ENCODE measurements at regions not wholly inside any gene's neighbourhood (a gene's known extent, or its start where the extent isn't known, plus 50 kb on each side); places are given as distances from the start of the nearest gene placed in this dataset.

DNA sequence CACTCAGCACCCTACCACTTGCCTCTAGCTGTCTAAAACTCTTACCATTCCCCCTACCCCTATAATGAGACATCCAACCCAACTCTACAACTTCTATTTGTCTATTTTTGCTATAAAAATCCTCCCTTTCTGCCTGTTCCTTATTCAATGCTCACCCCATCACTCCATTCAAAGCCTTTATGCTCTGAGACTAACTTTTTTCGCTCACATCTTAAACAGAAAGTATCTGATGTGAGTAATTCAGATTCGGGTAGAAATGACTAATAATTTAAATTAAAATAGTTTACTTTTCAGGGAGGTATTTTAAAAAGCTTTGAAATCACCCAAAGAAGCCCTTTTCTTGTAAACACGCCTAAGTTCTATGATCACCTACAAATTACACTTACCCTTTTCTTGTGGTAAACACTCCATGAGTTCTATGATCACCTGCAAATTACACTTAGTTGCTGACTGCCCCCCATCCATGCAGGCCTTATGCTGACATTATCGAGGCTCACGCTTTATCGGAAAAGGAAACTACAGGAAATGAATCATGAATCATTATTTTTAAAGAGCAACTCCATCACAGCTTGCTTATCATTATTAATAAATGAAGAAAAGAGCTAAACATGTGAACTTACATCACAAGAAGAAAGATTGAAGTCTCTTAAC lies 168.7 kb upstream of the PPP1R2C start:
- no peak for DNase-seq

DNA sequence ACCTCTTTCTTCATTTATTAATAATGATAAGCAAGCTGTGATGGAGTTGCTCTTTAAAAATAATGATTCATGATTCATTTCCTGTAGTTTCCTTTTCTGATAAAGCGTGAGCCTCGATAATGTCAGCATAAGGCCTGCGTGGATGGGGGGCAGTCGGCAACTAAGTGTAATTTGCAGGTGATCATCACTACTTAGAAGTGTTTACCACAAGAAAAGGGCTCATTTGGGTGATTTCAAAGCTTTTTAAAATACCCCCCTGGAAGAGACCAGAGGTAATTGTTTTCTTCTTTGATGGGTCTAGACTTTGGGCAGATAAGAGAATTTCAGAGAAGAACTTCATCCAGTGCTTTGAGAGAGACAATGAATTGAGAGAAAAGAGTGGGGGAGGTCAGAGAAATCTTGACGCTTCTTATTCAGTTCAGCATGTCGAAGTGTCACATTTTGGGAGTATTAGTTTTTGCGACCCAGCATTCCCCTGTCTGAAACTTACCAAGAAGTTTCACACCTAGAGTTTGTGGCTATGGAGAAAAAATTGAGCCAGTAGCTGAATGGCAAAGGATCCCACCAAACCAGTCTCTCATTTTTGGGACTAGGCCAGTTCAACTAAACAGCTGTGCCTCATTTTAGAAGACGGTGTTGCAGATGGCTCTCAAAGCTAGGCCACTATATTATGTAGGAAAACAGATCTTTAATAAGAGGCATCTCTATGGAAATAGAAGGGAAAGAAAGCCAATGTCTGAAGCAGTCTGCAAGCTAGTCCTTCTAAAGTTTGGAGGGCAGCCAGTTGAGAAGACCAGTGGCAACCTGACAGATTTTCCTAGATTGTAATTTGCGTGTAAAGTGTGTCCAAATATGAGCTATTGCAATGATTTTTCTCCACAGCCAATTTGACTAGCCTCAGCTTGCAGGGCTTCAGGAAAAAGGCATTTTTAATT lies 171.0 kb upstream of the PPP1R2C start:
- DNase-seq = peak; percentile 39

DNA sequence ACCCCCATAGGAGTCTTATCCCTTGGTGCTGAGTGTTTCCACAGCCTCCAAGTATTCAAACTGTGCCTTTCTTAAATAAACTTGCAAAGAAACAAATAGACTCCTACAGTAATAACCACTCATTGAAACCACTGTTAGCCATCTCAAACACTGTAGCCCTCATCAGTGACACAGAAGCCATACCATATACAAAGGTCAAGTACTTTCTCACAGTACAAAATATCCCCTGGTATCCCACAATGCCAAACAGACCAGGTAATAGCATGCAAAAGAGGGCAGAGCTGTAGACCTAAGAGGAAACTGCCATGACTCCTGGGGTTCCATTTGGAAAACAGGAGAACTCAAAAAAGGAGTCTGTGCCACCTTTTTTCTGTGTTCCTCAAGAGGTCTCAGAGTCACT lies 173.8 kb upstream of the PPP1R2C start:
- DNase-seq = no peak

DNA sequence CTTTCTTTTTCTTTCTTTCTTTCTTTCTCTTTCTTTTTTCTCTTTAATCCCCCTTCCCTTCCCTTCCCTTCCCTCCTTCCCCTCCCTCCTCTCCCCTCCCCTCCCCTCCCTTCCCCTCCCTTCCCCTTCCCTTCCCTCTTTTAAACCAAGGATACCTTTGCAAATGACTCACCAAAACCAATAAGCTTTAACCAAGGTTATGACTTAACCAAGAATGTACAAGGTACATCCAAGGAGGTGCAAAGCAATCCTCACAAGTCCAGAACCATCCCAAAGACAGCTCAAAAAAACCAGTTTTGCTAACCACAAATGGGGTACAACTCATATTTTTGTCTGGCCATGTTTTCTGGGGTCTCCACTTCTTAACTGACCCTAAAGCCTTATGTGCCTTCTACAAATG lies 174.7 kb upstream of the PPP1R2C start:
- no peak for DNase-seq

DNA sequence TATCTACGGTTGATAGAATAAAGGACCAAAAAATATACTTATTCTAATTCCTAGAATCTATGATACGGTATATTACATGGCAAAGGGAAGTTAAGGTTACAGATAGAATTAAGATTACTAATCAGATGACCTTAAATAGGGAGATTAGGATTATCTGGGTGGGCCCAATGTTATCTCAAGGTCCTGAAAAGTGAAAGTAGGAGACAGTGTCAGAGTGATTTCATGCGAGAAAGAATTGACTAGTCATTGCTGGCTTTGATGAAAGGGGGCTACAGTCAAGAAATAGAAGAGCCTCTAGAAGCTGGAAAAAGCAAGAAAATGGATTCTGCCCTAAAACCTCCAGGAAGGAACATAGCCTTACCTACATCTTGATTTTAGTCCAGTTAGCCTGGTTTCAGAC lies 176.9 kb upstream of the PPP1R2C start:
- DNase-seq = no peak

DNA sequence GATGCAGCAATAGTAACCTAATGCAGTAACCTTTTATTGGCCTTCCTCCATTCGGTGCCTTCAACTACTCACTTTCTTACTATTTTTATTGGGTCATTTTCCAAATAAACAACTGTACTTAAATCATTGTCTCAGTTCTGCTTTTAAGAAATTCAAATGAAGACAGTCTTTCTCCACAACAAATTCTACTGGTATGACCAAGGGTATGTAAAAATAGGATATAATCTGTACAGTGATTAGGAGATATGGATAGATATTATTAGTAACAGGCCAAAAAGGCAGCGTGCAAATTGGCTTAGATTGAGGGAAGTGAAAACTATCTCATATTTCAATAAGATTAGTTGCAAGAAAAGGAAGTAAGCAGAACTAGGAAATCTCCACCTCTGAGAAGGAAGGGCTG lies 177.4 kb upstream of the PPP1R2C start:
- DNase-seq = no peak

DNA sequence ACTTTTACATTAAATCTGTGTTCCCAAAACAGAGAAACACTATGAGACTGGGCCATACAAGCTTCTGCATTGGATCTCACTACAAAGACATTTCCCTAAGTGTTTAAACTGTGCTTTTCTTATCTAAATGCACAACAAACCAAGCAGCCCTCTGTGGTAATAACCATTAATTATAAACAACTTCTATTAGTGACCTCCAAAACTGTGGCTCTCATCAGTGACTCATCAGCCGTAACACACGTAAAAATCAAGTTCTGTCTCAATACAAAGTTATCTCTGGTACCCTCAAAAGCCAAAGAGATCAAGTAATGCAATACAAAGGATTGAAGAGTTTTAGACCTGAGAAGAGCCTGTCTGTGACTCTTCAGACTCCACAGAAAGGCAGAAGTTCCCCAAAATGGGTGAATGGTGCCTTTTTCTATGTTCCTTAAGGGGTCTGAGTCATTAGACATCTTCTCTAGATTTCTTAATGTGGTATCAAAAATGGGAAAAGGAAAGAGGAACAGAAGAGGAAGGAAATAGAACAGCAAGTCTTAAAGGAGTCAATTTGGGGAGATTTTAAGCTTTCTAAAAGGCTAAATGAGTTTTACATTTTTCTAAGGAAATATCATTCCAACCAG lies 189.8 kb upstream of the PPP1R2C start:
- DNase-seq = no peak

DNA sequence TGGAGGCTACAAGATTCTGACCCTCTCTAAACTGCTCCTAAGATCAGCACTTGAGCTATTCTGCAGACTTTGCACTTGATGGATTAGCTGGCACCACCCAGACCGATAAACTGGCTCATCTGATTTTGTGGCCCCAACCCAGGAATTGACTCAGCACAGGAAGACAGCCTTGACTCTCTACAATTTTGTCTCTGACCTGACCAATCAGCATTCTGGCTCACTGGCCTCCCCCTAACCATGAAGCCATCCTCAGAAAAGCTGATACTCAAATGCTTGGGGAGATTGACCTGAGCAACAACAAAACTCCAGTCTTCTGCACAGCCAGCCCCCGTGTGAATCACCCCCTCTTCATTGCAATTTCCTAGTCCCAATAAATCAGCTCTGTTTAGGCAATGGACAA lies 195.4 kb upstream of the PPP1R2C start:
- no peak for DNase-seq

DNA sequence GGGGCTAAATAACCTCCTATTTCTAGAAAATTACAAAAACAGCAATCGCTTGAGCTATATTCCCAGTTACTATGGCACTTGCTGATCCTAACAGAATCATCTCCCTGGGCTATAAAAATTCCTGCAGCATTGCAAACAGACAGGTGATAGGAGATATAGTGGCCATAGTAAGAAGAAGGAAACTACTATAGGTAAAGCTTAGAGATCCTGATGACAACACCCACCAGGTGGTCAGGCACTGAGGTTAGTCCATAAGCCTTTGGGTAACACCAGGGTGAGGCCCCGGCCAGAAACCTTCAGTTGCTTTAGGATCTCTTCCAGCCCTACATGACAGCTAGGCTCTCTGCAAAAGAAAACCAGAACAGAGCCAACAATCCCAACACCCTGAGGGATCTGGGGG lies 197.9 kb upstream of the PPP1R2C start:
- DNase-seq = no peak

DNA sequence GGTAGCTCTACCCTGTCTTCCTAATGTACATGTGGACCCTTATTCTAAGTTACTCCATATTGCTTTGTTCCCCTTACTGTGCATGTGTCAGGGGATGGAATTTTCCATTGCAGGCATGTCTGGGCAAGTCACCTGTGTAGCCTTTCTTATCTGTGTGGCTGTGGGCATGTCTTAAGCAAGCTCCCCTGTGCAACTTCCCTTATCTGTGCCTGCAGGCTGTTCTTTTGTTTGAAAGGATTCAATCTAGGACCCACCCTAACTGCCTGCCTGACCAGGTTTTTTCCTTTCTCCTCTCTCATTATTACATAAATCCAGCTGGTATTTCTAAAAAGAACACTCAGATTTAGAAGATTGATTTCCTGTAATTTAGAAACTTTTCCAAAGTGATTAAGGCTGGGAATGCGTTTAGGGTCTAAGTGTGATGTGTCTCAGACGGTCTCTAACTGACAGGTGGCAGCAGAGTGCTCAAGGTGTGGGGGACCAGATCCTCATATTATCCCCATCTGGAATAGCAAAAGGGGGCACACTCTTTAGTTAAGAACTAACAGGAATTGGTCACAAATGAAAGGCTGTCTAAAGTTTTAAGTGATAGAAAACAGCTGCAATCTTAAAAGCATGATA lies 198.9 kb upstream of the PPP1R2C start:
- no peak for DNase-seq

DNA sequence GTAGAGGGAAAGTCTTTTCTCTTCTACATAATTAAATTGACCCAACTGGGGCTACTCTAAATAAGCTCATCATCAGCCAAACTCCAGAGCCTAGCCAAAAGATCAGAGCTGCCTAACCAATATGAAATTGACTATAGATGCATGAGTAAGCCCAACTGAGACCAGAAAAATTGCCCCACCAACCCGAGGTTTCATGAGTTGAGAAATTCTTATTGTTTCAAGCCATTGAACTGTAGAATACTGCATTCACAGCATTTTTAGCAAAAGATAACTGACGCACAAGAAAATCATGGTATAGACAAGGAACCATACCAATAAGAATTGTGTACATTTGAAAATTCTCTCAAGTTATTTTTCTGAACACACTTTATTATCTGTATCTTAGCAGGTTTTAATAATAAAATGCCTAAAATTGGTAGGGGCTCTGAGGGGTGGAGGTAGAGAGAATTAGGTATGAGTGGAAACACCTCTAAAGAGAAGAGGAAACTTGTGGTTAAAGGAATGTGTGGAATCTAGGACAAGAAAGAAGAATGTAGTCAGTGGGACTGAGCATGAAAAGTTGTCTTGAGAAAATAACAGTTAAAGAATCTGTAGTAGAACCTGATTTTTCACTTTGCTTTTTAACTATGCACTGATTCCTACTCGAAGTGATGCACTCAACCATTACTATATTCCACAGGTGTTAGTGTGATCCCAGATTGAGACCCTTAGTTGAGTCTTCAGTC lies 200.9 kb upstream of the PPP1R2C start:
- no peak for DNase-seq

DNA sequence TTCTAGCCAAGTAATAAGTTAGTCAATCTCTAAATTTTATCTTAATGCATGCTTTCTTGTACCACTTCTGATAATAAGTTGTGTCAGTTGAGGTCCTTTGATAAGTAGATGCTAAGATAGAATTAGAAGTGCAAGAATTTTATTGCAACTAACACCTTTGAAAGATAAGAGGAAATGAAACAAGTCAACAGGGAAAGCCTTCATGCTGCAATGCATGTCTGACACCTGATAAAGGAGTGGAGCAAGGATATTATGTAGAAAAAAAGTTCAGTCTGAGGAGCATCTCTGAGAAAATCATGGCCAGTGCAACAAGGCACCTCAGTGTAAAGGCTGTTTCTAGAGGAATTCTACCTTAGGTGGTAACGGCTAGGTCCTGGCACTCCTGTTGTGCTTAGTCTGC lies 210.7 kb upstream of the PPP1R2C start:
- DNase-seq = no peak

DNA sequence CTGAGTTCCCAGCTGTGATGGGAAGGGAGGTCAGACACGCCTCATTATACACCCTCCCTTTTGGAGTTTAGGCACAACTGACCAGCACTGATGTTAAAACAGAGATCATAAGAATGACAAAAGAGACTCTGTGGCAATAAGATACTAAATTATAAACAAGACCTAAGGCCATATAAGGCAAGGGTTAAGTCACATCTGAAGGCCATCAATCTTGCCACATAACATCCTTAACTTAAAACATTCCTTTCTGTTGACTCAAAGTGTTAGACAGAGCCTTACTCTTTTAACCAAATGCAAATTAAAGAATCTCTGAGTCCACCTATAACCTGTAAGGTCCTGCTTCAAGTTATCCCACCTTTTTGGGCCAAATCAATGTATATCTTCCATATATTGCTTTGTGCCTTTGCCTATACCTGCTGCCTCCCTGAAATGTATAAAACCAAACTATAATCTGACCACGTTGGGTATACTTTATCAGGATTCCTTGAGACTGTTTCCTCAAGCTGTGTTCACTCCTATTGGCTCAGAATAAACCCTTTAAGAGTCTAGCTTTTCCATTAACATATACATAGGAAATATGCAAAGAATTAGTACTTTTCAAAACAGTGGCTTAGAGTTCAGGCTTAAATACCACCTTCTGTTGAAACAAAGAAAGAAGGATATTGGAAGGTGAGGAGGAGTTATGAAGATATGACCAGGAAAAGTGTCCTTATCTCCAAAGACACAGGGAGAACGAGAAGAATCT lies 214.4 kb upstream of the PPP1R2C start:
- no peak for DNase-seq

DNA sequence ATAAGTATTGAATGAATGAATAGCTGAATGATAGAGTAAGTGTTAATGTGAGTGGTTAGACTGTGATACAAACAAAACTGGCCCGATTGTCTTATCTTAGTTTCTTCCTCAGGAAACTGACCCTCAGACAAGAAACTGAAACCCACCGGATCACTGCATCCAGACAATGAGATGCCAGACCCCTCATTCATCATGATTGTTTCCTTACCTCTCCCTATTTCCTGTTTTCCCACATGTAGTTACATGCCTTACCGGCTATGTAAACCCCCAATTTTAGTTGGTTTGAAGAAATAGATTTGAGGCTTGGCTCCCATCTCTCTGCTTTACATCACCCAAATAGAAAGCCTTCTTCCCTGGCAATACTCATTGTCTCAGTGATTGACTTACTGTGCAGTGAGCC lies 218.9 kb upstream of the PPP1R2C start:
- DNase-seq = no peak

DNA sequence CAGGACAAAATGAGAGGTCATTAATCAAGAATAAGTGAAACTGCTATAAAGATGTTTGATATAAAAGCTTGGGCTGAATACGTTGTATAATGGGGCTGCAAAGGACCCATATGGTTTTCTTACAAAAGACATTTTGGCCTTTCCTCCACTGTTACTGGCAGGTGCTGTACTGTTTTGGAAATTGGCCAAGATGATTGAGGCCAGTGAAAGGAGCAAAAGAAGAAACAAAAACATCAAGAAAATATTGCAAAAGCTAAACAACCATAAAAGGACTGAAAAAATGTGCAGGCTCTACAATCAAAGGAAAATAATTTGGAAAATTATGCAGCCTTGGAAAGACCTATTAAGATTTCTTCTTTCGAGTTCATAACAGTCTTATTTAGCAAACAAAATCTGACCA lies 222.2 kb upstream of the PPP1R2C start:
- no peak for DNase-seq

DNA sequence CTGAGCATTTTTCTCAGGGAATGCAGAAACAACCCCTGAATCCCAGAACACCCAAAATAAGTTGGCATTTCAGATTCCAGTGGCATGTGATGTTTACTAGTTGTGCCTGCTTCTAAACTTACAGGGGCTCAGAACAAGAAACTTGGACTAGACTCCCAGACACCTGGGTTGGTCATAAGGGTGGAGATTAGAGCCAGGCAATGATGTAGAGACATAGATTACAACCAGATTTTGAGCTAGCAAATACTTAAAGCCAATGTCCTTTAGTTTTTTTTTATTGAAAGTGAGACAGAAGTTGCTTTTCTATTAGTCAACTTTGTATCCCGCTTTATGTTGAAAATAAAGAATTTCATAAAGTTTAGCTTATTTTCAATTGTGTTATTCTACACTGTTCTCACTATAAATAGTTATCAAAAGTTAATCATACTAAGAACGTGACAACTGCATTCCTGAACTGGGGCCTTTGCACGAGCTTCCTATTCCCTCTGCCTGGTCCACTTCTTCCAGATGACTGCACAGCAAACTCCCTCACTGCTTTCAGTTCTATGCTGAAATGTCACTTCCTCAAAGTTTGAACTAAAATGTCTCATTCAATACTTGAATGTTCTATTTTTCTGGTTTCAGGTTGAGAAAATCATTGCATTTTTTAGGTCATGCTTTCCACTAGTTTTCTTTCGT lies 224.7 kb upstream of the PPP1R2C start:
- DNase-seq = no peak

DNA sequence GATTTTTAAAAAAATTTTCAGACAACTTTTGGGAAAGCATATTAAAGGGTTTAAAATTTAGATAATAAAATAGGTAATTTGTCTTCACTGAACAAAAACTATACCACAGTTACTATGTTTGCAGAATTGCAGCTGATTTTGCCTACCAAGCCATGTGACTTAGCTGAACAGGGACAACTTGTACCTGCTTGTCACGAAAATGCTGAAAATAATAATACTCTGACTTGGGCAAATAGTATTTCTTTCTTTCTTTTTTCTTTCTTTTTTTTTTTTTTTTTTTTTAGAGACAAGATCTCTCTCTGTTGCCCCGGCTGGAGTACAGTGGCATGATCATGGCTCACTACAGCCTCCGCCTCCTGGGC lies 225.2 kb upstream of the PPP1R2C start:
- no peak for DNase-seq

DNA sequence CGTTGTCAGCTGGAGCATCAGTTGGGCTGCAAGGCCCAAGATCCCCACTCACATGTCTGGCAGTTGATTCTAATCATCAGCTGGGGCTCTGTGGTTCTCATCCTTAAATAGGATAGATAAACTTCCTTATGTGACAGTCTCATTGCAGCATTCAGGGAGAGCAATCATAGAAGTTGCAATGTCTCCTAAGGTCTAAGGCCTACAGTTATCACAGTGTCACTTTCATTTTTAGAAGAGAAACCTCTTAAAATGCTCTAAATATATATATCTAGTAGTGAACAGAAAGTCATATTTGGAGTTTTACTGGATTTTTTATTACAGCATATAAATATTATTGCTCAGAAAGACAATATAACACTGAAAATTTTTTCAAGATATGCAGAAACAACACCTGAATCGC lies 226.0 kb upstream of the PPP1R2C start:
- no peak for DNase-seq

DNA sequence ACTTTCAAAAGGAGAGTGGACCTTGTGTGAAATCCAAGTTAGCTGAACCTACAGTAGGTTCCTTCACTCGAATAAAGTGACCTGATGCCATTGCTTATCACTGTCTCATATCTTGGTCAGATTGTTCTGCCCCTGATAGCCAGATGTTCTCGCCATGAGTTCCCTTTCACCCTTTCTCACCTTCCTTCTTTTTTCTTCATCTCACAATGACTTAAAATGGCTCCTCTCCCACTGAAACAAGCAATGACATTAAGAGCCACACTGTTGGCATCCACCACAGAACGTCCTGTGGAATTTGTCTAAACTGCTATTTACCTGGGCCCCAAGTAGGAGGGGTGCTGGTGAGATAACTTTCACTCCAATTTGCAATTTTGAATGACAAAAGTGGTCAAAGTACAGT lies 227.6 kb upstream of the PPP1R2C start:
- no peak for DNase-seq

DNA sequence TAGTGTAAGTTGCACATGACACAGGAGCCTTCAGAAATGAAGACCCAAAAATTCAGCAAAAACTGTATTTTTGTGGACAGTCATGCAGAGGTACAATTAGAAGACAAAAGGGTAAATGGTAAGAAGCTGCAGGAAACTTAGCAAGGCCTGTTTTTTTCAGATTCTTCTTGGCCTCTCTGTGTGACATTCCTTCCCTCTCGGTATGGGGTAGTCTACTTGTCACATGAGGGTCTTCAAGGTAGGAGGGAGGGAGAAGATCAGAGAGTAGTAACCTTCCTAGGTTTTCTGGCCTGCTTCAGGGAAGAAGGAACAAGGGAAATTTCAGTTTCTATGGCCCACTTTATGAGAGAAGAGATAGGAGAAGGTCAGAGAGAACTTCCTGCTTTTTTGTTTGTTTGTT lies 230.4 kb upstream of the PPP1R2C start:
- no peak for DNase-seq

DNA sequence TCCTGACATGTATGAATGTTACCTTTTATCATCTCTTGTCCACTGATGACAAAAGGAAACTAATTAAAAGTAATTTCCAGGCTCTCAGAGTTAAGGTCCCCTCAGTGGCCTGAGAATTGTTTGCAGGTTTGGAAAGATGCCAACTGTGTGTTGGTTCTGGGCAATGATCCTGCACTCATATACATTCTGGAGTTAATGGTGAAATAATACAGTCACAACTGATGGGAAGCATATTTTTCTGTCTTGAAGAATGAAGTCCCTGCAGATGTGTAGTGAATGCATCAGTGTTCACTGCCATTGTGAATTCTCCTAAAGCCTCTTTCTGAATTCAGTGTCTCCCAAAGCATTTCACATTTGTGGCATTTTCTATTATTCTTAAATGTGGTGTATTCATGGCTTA lies 238.1 kb upstream of the PPP1R2C start:
- no peak for DNase-seq

DNA sequence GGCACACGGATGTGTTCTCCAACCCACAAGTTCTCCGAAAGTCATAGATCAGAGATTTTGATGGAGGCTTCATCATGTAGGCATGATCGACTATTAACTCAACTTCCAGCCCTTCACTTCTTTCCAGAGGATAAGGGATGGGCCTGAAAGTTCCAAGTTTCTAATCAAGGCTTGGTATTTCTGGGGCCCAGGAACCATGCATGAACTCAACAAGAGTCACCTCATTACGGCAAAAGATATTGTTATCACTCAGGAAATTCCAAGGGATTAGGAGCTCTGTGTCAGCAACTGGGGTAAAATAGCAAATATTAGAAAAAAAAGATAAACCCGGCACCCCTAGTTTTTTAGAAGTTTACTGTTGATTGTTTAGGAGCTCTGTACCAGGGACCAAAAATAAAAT lies 240.1 kb upstream of the PPP1R2C start:
- DNase-seq = no peak

Data from right forelimb (tissue), 1 donor.